Activated CD4-positive, alpha-beta T cell treated with anti-CD3 and anti-CD28 coated beads, Interleukin-2, amount 50 U/mL, for 4 hours (primary cell): ENCODE measurements at regions not wholly inside any gene's neighbourhood (a gene's known extent, or its start where the extent isn't known, plus 50 kb on each side); places are given as distances from the start of the nearest gene placed in this dataset.
"Not testable (repeated sequence)": the region's sequence is repeated elsewhere in the genome, so short reads cannot be mapped to it uniquely, and the experiment has no call there.

Experiments used
- DNase-seq, 2 experiments: peaks; one replicate each; pipeline ENCODE4 v3.0.0-alpha.2; 2020

- DNase-seq, result no peak
Measured at GRCh38 chr2:8139668-8140200, 542.1 kb upstream of the ID2 start.

GRCh38 chr2:8141079-8141707, 540.7 kb upstream of the ID2 start:
- no peak for DNase-seq

GRCh38 chr2:8141780-8142179, 540.1 kb upstream of the ID2 start:
- DNase-seq, result no peak

GRCh38 chr2:8142461-8142860, 539.4 kb upstream of the ID2 start:
- no peak for DNase-seq

- DNase-seq, result no peak
Measured at GRCh38 chr2:8144131-8144631, 537.7 kb upstream of the ID2 start.

GRCh38 chr2:8144785-8145184, 537.1 kb upstream of the ID2 start:
- no peak for DNase-seq

- not testable (repeated sequence) for DNase-seq
Measured at GRCh38 chr2:8145375-8145774, 536.5 kb upstream of the ID2 start.

- DNase-seq, result no peak
Measured at GRCh38 chr2:8146132-8147005, 535.5 kb upstream of the ID2 start.

GRCh38 chr2:8148260-8149006, 533.4 kb upstream of the ID2 start:
- no peak for DNase-seq

GRCh38 chr2:8149007-8149405, 532.9 kb upstream of the ID2 start:
- no peak for DNase-seq

- DNase-seq, result no peak
Measured at GRCh38 chr2:8149985-8150539, 531.8 kb upstream of the ID2 start.

GRCh38 chr2:8151888-8152287, 530.0 kb upstream of the ID2 start:
- DNase-seq, result no peak

GRCh38 chr2:8152392-8153257, 529.2 kb upstream of the ID2 start:
- no peak for DNase-seq

- no peak for DNase-seq
Measured at GRCh38 chr2:8153258-8153718, 528.6 kb upstream of the ID2 start.

GRCh38 chr2:8154270-8154669, 527.6 kb upstream of the ID2 start:
- no peak for DNase-seq

- DNase-seq, result no peak
Measured at GRCh38 chr2:8154936-8155335, 526.9 kb upstream of the ID2 start.

- no peak for DNase-seq
Measured at GRCh38 chr2:8157621-8158430, 524.0 kb upstream of the ID2 start.

GRCh38 chr2:8158711-8159110, 523.1 kb upstream of the ID2 start:
- DNase-seq, result no peak

GRCh38 chr2:8159211-8159965, 522.5 kb upstream of the ID2 start:
- no peak for DNase-seq

GRCh38 chr2:8159966-8160603, 521.8 kb upstream of the ID2 start:
- no peak for DNase-seq
